ENCODE measurements at regions not wholly inside any gene's neighbourhood (a gene's known extent, or its start where the extent isn't known, plus 50 kb on each side); places are given as distances from the start of the nearest gene placed in this dataset.

DNA sequence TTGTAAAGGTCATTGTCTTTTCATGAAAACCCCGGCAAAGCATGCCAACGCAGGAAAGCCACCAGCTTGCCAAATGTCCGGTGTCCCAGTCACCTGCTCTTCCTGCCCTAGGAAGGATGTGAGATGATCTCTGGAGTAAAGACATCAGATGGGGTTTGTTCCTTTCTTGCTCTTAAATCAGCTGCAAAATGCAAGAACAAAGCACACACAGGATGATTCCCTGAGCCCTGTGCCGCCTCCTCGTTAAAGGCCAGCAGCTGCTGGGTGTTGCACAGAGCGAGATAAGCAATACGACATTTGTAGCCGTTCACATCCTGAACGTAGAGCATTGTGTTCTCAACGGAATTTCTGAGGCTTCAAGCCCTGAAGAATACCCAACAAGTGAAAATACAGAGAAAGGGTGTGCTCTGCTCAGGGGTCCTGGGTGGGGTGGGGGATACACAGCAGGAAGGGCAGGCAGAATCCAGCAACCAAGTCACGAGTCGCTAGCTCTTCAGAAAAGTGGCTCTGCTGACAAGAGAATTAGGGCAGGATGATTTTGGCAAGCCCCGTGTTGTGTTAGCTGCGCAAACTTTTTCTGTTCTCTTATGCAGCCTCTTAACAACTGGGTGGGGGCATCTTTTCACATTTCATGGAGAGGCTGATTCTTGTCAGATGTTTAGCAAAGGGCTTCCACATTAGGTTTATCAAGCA is 229.2 kb upstream of the MAP3K1 start:
- no peak for DNase-seq

DNA sequence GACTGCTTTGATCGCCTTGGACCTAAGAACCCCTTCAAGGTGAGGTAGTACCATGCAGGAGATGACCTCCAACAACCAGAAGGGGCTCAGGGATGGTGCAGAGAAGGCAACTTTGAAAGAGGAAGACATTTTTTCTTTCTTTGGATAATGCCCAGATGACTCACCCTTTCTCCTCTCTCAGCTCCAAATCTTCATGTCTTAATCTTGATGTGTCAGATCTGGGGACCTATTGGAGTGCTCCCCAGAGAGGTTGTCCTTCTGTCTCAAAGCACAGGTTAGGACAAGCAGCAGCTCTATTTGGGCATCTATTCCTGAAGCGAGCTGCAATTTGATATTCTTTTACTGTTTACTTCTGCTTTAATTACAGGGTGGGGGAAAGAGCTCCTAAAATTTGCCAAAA is 229.9 kb upstream of the MAP3K1 start:
- no peak for DNase-seq

- no peak for DNase-seq
Observed at GRCh38 chr5:56581426-56581825, 233.9 kb upstream of the MAP3K1 start.

- no peak for DNase-seq
Observed at GRCh38 chr5:56580864-56581263, 234.5 kb upstream of the MAP3K1 start.

DNA sequence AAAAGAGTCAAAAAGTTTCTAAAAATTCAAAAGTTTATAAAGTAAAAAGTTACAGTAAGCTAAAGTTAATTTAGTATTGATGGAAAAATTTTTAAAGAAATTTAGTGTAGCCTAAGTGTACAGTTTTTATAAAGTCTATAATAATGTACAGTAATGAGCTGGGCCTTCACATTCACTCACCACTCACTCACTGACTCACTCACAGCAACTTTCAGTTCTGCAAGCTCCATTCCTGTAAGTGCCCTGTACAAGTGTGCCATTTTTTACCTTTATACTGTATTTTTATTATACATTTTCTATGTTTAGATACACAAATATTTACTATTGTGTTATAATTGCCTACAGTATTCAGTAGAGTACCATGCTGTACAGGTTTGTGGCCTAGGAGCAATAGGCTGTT is 239.5 kb upstream of the MAP3K1 start:
- no peak for DNase-seq

GRCh38 chr5:56574778-56575177 is 240.6 kb upstream of the MAP3K1 start:
- no peak for DNase-seq

DNA sequence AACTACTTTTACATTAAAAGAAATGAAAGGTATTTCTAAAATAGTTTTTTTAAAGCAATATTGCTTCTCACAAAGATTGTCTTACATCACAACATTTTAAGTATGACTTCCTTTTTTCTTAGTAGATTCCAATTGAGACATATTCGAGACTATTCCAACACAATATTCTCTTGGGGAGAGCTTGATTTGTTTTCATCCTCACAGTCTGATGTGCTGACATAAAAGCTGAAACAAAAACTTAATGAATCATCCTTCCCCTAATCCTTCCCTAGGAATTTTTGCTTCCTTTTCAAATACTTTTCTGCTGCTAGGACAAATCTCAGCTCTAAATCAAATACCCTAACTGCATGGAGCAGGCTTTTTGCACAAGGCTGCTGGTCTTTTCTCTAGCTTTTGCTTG is 245.8 kb upstream of the MAP3K1 start:
- DNase-seq = no peak

DNA sequence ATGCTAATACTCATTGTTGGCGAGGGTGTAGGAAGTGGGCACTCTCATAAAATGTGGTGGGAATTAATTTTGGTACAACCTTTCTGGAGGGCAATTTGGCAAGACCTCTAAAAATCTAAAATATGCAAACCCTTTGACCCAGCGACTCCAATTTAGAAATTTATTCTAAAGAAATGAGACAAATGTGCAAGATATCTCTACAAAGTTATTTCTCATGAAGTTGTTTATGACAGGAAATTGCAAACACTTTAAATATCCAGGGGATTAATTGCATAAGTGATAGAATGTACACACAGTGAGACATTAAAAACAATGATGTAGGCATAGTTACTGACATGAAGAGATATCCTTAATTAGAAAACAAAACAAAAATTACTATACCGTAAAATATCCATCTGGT is 246.3 kb upstream of the MAP3K1 start:
- no peak for DNase-seq

DNA sequence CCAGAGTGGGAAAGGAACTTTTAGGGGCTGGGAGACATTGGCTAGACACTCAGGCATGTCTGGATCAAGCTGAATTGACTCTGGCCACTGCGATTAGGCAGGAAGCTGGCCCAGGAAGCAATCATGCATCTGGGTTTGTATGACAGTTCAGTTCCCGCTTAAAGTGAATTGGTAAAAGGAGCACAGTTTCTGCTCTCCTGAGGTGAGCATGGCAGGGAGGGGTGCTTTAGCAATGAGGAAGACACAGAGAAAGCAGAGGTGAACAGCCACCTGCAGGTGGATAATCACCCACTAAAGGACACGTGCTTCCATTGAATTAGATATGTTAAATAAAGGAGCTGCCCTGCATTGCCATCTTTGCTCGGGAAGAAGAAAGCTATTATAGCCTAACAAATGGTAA is 248.1 kb upstream of the MAP3K1 start:
- DNase-seq = no peak

- DNase-seq = no peak
Observed at GRCh38 chr5:56566374-56567249, 248.7 kb upstream of the MAP3K1 start.

DNA sequence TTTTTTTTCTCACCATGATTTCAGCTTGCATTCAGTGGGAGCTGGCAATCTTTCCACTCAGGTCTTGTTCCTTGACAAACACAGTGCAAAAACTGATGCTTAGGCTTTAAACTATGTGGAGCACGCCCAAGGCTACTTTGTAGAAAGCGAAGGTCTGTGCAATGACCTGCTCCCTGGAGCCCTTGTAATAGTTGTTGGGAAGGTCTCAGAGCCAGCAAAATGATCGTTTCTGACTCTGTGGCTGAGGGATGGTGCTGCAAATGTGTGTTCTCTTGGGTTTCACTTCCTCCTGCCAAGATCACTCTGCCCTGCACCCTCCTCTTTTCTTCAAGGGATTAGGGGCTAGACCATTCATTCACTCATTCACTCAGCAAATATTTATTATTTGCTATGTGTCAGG is 249.7 kb upstream of the MAP3K1 start:
- DNase-seq = no peak

GRCh38 chr5:56565283-56565615 is 250.1 kb upstream of the MAP3K1 start:
- no peak for DNase-seq

- DNase-seq = no peak
Observed at GRCh38 chr5:56564541-56565282, 250.6 kb upstream of the MAP3K1 start.

- DNase-seq = no peak
Observed at GRCh38 chr5:56561455-56561854, 253.9 kb upstream of the MAP3K1 start.

- no peak for DNase-seq
Observed at GRCh38 chr5:56558131-56558745, 257.1 kb upstream of the MAP3K1 start.

GRCh38 chr5:56557198-56557597 is 258.2 kb upstream of the MAP3K1 start:
- no peak for DNase-seq

- DNase-seq = no peak
Observed at GRCh38 chr5:56552612-56553268, 262.6 kb upstream of the MAP3K1 start.

DNA sequence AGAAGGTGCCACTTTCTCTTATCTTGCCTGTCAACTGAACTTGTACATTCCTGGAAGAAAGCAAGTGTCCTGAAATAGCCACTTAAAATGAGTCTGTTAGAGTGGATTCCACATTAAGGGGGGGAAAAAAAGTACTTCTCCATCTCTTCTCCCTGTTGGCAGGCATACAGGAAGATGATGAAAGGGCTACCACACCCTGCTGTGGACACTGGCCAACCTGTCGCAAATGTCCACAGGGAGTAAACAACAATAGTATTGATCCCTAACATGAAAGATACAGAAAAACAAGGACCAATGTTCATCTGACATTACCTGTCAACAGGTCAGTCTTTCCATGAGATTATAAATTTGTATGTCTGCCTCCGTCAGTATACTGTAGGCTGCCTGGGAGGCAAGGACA is 265.1 kb upstream of the MAP3K1 start:
- DNase-seq = no peak

GRCh38 chr5:56549096-56549886 is 266.1 kb upstream of the MAP3K1 start:
- no peak for DNase-seq

- DNase-seq = no peak
Observed at GRCh38 chr5:56545016-56545415, 270.3 kb upstream of the MAP3K1 start.

- DNase-seq = no peak
Observed at GRCh38 chr5:56543441-56544388, 271.6 kb upstream of the MAP3K1 start.
